ENCODE measurements at regions not wholly inside any gene's neighbourhood (a gene's known extent, or its start where the extent isn't known, plus 50 kb on each side); places are given as distances from the start of the nearest gene placed in this dataset.

- no peak for TF ChIP-seq EZH2phosphoT487 (IDR thresholded peaks at IDR 0.05; ENCODE audit: borderline replicate concordance, low read length)
- no peak for TF ChIP-seq CTCF (IDR thresholded peaks at IDR 0.05; ENCODE audit: low read depth, low read length, poor library complexity, severe bottlenecking)
- no peaks in the 10 kb centered on the region for H3F3A ChIP-seq (ENCODE audit: control insufficient read depth, insufficient read depth)
- H3K4me2 ChIP-seq (ENCODE audit: low read length): no peak overlapping the region
- H3K4me1 ChIP-seq (ENCODE audit: control insufficient read depth, low read length): no peaks in the 10 kb centered on the region
- H3K79me2 ChIP-seq (ENCODE audit: control insufficient read depth, low read length): no peaks in the 10 kb centered on the region
- H3K4me3 ChIP-seq (ENCODE audit: low read length): no peak overlapping the region
- H4K20me1 ChIP-seq (ENCODE audit: control insufficient read depth, insufficient read depth, low read depth, low read length): no peaks in the 10 kb centered on the region
- H3K9me2 ChIP-seq (replicated peaks; ENCODE audit: control insufficient read depth, low read length): no peaks in the 10 kb centered on the region
- no peaks in the 10 kb centered on the region for H3K9me3 ChIP-seq (ENCODE audit: control insufficient read depth, insufficient read depth, low read length)
- no peaks in the 10 kb centered on the region for H3K27me3 ChIP-seq (ENCODE audit: control insufficient read depth, low read length)
- no peaks in the 10 kb centered on the region for H3K36me3 ChIP-seq (ENCODE audit: control insufficient read depth, low read length)
- no peak overlapping the region for H3K27ac ChIP-seq (ENCODE audit: low read depth, low read length)
These were observed 285.8 kb downstream of the DIPK2A start for GRCh38 chr3:144257381-144257780.

- Histone ChIP-seq H3K4me1 (ENCODE audit: control insufficient read depth, low read length) (no peaks in the 10 kb centered on the region), H3K36me3 (ENCODE audit: control insufficient read depth, low read length) (no peaks in the 10 kb centered on the region), H4K20me1 (ENCODE audit: control insufficient read depth, insufficient read depth, low read depth, low read length) (no peaks in the 10 kb centered on the region), H3K9me3 (ENCODE audit: control insufficient read depth, insufficient read depth, low read length) (no peaks in the 10 kb centered on the region), H3K4me2 (ENCODE audit: low read length) (no peak overlapping the region), H3K27me3 (ENCODE audit: control insufficient read depth, low read length) (no peaks in the 10 kb centered on the region), H3K27ac (ENCODE audit: low read depth, low read length) (no peak overlapping the region), H3K79me2 (ENCODE audit: control insufficient read depth, low read length) (no peaks in the 10 kb centered on the region), H3K9me2 (replicated peaks; ENCODE audit: control insufficient read depth, low read length) (no peaks in the 10 kb centered on the region), H3K4me3 (ENCODE audit: low read length) (no peak overlapping the region), H3F3A (ENCODE audit: control insufficient read depth, insufficient read depth) (no peaks in the 10 kb centered on the region)
- no peak for TF ChIP-seq EZH2phosphoT487 (IDR thresholded peaks at IDR 0.05; ENCODE audit: borderline replicate concordance, low read length)
- no peak for TF ChIP-seq CTCF (IDR thresholded peaks at IDR 0.05; ENCODE audit: low read depth, low read length, poor library complexity, severe bottlenecking)
These were observed 287.6 kb downstream of the DIPK2A start for GRCh38 chr3:144259267-144259666.

- TF ChIP-seq CTCF (IDR thresholded peaks at IDR 0.05; ENCODE audit: low read depth, low read length, poor library complexity, severe bottlenecking) (no peak), EZH2phosphoT487 (IDR thresholded peaks at IDR 0.05; ENCODE audit: borderline replicate concordance, low read length) (no peak)
- H3K36me3 ChIP-seq (ENCODE audit: control insufficient read depth, low read length): no peaks in the 10 kb centered on the region
- H3K4me3 ChIP-seq (ENCODE audit: low read length): no peak overlapping the region
- H3K27me3 ChIP-seq (ENCODE audit: control insufficient read depth, low read length): no peaks in the 10 kb centered on the region
- no peaks in the 10 kb centered on the region for H3K9me3 ChIP-seq (ENCODE audit: control insufficient read depth, insufficient read depth, low read length)
- H3K4me2 ChIP-seq (ENCODE audit: low read length): no peak overlapping the region
- H3K27ac ChIP-seq (ENCODE audit: low read depth, low read length): no peak overlapping the region
- no peaks in the 10 kb centered on the region for H4K20me1 ChIP-seq (ENCODE audit: control insufficient read depth, insufficient read depth, low read depth, low read length)
- no peaks in the 10 kb centered on the region for H3K9me2 ChIP-seq (replicated peaks; ENCODE audit: control insufficient read depth, low read length)
- H3K79me2 ChIP-seq (ENCODE audit: control insufficient read depth, low read length): no peaks in the 10 kb centered on the region
- no peaks in the 10 kb centered on the region for H3F3A ChIP-seq (ENCODE audit: control insufficient read depth, insufficient read depth)
- no peaks in the 10 kb centered on the region for H3K4me1 ChIP-seq (ENCODE audit: control insufficient read depth, low read length)
These were observed 292.1 kb downstream of the DIPK2A start for GRCh38 chr3:144263706-144264105.

- H3F3A ChIP-seq (ENCODE audit: control insufficient read depth, insufficient read depth): no peaks in the 10 kb centered on the region
- no peak for TF ChIP-seq EZH2phosphoT487 (IDR thresholded peaks at IDR 0.05; ENCODE audit: borderline replicate concordance, low read length)
- TF ChIP-seq CTCF (IDR thresholded peaks at IDR 0.05; ENCODE audit: low read depth, low read length, poor library complexity, severe bottlenecking): no peak
- H3K79me2 ChIP-seq (ENCODE audit: control insufficient read depth, low read length): no peaks in the 10 kb centered on the region
- H3K9me3 ChIP-seq (ENCODE audit: control insufficient read depth, insufficient read depth, low read length): no peaks in the 10 kb centered on the region
- H4K20me1 ChIP-seq (ENCODE audit: control insufficient read depth, insufficient read depth, low read depth, low read length): no peaks in the 10 kb centered on the region
- H3K9me2 ChIP-seq (replicated peaks; ENCODE audit: control insufficient read depth, low read length): no peaks in the 10 kb centered on the region
- H3K4me3 ChIP-seq (ENCODE audit: low read length): no peak overlapping the region
- H3K4me2 ChIP-seq (ENCODE audit: low read length): no peak overlapping the region
- H3K4me1 ChIP-seq (ENCODE audit: control insufficient read depth, low read length): no peaks in the 10 kb centered on the region
- no peak overlapping the region for H3K27ac ChIP-seq (ENCODE audit: low read depth, low read length)
- no peaks in the 10 kb centered on the region for H3K36me3 ChIP-seq (ENCODE audit: control insufficient read depth, low read length)
- no peaks in the 10 kb centered on the region for H3K27me3 ChIP-seq (ENCODE audit: control insufficient read depth, low read length)
These were observed 292.7 kb downstream of the DIPK2A start for GRCh38 chr3:144264350-144264749.

All from DOHH2 (cell line).